Colonic mucosa (tissue), 4 donors: ENCODE measurements at regions not wholly inside any gene's neighbourhood (a gene's known extent, or its start where the extent isn't known, plus 50 kb on each side); places are given as distances from the start of the nearest gene placed in this dataset.

ENCODE experiments used
- DNase-seq: peaks from one replicate; pipeline ENCODE4 v3.0.0-alpha.2; 2020
- H3K27ac ChIP-seq: fragments of 200-600 bp; one replicate; pipeline ENCODE4 v1.8.0; 2021
- H3K27me3 ChIP-seq: fragments of 200-600 bp; one replicate; pipeline ENCODE4 v1.8.0; 2021
- H3K36me3 ChIP-seq: fragments of 200-600 bp; one replicate; pipeline ENCODE4 v1.8.0; 2021
- H3K4me1 ChIP-seq: fragments of 200-600 bp; one replicate; pipeline ENCODE4 v1.8.0; 2021; ENCODE audit warnings: mild to moderate bottlenecking
- H3K4me3 ChIP-seq: fragments of 200-600 bp; one replicate; pipeline ENCODE4 v1.8.0; 2021
- H3K9ac ChIP-seq, 2 donors: one replicate each; pipeline ENCODE4 v1.7.0; 2013; ENCODE audit warnings: control low read depth in 2 of 2, low read depth in 2 of 2, low read length in 2 of 2
- H3K9me3 ChIP-seq: fragments of 200-600 bp; one replicate; pipeline ENCODE4 v1.8.0; 2021
- intact Hi-C: fragments of 100-400 bp; cut with DNase I; formaldehyde crosslinking; loops from one replicate; pipeline ENCODE4 v1.14.1; 2022
- TF ChIP-seq, protein P1 (sequence below): fragments of 200-600 bp; IDR thresholded peaks from one replicate; pipeline ENCODE4 v1.8.0; 2022; ENCODE audit warnings: antibody characterized with exemption, mild to moderate bottlenecking
- donor health status: healthy.
- donor health status: DM: no; HTN: no; CAD: no.
- donor health status: DM: no; HTN: no; CAD: no.

DNA sequence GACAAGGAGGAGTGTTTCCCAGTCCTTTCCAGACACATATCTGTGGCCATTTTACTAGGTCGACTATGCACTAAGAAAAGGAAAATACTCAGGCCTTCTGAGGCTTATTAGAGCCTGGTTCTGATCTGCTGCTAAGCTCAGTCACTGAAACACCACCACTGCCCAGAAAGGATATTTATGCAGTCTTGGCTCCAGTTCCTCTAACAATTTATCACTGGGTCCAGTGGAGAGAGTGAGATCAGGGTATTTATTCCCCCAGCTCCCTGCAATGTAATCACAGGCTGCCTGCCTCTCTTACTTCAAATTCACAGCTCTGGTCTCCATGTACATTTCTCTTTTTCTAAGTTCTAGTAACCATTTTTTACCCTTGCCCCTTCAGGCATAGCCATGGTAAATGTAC lies 81.6 kb upstream of the INPP4B start:
- TF ChIP-seq, protein P1, sequence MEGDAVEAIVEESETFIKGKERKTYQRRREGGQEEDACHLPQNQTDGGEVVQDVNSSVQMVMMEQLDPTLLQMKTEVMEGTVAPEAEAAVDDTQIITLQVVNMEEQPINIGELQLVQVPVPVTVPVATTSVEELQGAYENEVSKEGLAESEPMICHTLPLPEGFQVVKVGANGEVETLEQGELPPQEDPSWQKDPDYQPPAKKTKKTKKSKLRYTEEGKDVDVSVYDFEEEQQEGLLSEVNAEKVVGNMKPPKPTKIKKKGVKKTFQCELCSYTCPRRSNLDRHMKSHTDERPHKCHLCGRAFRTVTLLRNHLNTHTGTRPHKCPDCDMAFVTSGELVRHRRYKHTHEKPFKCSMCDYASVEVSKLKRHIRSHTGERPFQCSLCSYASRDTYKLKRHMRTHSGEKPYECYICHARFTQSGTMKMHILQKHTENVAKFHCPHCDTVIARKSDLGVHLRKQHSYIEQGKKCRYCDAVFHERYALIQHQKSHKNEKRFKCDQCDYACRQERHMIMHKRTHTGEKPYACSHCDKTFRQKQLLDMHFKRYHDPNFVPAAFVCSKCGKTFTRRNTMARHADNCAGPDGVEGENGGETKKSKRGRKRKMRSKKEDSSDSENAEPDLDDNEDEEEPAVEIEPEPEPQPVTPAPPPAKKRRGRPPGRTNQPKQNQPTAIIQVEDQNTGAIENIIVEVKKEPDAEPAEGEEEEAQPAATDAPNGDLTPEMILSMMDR = no peak
- Histone ChIP-seq H3K9ac (no peak overlapping the region), H3K9me3 (no peaks in the 10 kb centered on the region), H3K4me3 (no peak overlapping the region), H3K4me1 (no peaks in the 10 kb centered on the region), H3K27me3 (no peaks in the 10 kb centered on the region), H3K36me3 (no peaks in the 10 kb centered on the region), H3K27ac (no peak overlapping the region)
- DNase-seq = no peak
- intact Hi-C loops = no loop called here

DNA sequence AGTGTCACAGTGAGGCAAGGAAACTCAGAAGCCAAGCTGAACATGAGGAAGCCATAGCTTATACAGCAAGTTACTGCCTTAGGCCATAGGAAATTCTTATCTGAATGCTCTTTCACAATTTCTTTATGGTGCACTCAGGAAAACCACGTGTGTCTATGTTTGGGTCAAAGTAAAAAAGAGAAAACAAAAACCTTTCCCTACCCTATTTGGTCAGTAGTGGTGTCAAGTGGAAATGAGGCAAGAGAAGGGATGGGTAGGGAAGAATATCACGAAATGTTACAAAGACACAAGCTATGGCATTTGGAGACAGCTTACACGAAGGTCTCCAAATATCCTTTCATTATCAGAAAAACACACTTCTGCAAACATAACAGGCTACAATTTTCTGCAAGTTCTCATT lies 83.4 kb upstream of the INPP4B start:
- TF ChIP-seq, protein P1 = no peak
- DNase-seq = no peak
- Histone ChIP-seq H3K9ac (no peak overlapping the region), H3K36me3 (no peaks in the 10 kb centered on the region), H3K27ac (no peak overlapping the region), H3K4me3 (no peak overlapping the region), H3K27me3 (no peaks in the 10 kb centered on the region), H3K9me3 (no peaks in the 10 kb centered on the region), H3K4me1 (no peaks in the 10 kb centered on the region)
- intact Hi-C loops = no loop called here

DNA sequence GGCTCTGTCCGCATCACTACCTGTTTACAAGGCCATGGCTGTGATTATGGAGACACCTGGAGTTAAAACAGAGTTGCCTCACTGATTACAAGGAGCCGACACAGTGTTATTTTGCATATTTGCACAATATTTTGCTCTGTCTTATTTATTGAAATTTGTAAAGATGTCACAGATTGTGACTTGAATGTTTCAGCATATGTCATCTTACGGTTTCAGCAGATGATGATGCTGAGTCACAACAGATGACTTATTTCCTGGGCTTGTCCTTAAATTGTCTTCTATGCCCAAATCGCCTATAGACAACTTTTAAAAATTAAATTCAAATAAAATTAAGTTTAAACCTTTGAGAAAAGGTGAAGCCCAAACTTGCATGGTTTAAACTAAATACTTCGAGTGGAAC lies 87.1 kb upstream of the INPP4B start:
- no peak for DNase-seq
- H3K4me1 ChIP-seq = no peaks in the 10 kb centered on the region
- H3K9ac ChIP-seq = no peak overlapping the region
- TF ChIP-seq, protein P1 = no peak
- no peaks in the 10 kb centered on the region for H3K36me3 ChIP-seq
- H3K27me3 ChIP-seq = no peaks in the 10 kb centered on the region
- intact Hi-C loops = no loop called here
- no peak overlapping the region for H3K27ac ChIP-seq
- no peak overlapping the region for H3K4me3 ChIP-seq
- H3K9me3 ChIP-seq = no peaks in the 10 kb centered on the region

DNA sequence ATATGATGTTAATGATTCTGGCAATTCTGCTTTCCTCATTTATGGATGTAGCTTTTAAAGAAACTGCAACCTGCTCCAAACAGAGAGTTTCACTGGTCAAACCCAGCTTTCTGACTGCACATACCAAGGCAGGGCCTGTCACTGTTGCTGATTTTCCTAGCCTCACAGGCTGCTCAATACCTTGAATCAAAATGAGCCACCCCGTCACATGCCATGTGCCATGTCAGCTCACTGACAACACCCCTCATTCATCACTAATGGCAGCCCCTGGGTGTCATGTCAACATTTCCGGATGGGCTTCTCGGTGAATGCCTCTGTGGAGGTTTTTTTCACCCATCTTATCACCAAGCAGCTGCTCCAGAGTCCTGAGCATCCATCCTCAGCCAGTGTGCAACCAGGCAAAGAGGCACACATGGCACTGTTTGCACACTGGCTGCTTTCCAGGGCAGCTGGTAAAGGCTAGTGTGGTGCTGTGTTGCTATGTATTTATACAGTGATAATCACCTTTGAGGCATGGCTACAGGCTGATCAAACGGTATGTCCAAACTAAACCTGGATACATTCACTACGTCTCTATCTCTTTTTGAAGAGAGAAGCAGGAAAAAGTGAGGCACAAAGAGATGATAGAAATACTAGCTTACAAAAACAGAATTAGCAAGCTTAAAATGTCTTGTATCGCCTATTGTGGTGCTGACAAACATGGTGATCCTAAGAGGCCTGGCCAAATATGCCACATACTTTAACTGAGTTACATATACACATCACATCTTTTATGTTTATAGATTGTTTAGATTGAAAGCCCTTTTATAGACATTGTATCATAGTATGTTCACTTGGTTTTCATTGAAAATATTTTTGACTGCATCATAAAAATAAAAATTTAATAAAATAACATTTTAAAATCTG lies 94.6 kb upstream of the INPP4B start:
- DNase-seq = peak; percentile 20
- H3K36me3 ChIP-seq = no peaks in the 10 kb centered on the region
- intact Hi-C loops = no loop called here
- TF ChIP-seq, protein P1 = no peak
- no peaks in the 10 kb centered on the region for H3K9me3 ChIP-seq
- H3K9ac ChIP-seq = no peak overlapping the region
- no peaks in the 10 kb centered on the region for H3K4me1 ChIP-seq
- H3K4me3 ChIP-seq = no peak overlapping the region
- H3K27me3 ChIP-seq = no peaks in the 10 kb centered on the region
- H3K27ac ChIP-seq = no peak overlapping the region

DNA sequence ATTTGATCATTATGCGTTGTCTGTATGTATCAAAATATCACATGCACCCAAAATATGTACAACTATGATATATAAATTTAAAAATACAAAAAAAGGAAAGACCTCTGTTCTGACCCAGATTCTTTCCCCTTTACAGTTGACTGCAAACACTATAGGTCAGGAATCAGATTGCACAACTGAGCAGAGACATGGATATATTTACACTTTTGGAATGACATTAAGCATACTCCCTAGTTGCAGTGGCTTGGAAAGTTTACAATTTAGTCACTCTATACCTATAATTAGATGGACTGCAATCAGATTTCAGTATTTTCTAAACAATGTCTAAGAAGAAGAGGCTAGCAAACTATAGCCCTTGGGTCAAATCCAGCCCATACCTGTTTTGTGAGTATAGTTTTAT lies 98.5 kb upstream of the INPP4B start:
- H3K27me3 ChIP-seq = no peaks in the 10 kb centered on the region
- TF ChIP-seq, protein P1 = no peak
- no peak for DNase-seq
- H3K4me3 ChIP-seq = no peak overlapping the region
- H3K36me3 ChIP-seq = no peaks in the 10 kb centered on the region
- no peak overlapping the region for H3K9ac ChIP-seq
- H3K4me1 ChIP-seq = no peaks in the 10 kb centered on the region
- H3K9me3 ChIP-seq = no peaks in the 10 kb centered on the region
- intact Hi-C loops = no loop called here
- H3K27ac ChIP-seq = no peak overlapping the region
